ENCODE measurements at regions not wholly inside any gene's neighbourhood (a gene's known extent, or its start where the extent isn't known, plus 50 kb on each side); places are given as distances from the start of the nearest gene placed in this dataset.
A peak's percentile ranks its signal among the peaks of the same experiment; 100 is the strongest.

- Histone ChIP-seq H3K27ac (no peak overlapping the region), H3K27me3 (no peaks in the 10 kb centered on the region), H3K4me1 (peaks cover 16% of the 10 kb centered on the region), H3K9me3 (no peaks in the 10 kb centered on the region), H3K4me3 (no peak overlapping the region), H3K36me3 (no peaks in the 10 kb centered on the region)
- TF ChIP-seq POLR2AphosphoS5 (IDR thresholded peaks at IDR 0.05) (no peak), EP300 (IDR thresholded peaks at IDR 0.05) (no peak), POLR2A (IDR thresholded peaks at IDR 0.05) (no peak), CTCF (IDR thresholded peaks at IDR 0.05) (no peak)
- 96% methylated on average over 5 of the region's 5 CpGs for WGBS
- DNase-seq (ENCODE audit: low spot score in 2 of 2) = no peak
Measured at GRCh38 chr2:174669336-174669735, 71.7 kb upstream of the WIPF1 start.

GRCh38 chr2:174668075-174668474 is 70.5 kb upstream of the WIPF1 start:
- Histone ChIP-seq H3K4me1 (peaks cover 28% of the 10 kb centered on the region), H3K4me3 (no peak overlapping the region), H3K9me3 (no peaks in the 10 kb centered on the region), H3K27ac (no peak overlapping the region), H3K27me3 (no peaks in the 10 kb centered on the region), H3K36me3 (no peaks in the 10 kb centered on the region)
- no peak for DNase-seq (ENCODE audit: low spot score in 2 of 2)
- no peak for TF ChIP-seq EP300 (IDR thresholded peaks at IDR 0.05)
- TF ChIP-seq POLR2AphosphoS5 (IDR thresholded peaks at IDR 0.05) = no peak
- TF ChIP-seq CTCF (IDR thresholded peaks at IDR 0.05) = no peak
- no peak for TF ChIP-seq POLR2A (IDR thresholded peaks at IDR 0.05)
- WGBS = 88% methylated on average over 7 of the region's 7 CpGs

- Histone ChIP-seq H3K4me1 (peaks cover 32% of the 10 kb centered on the region), H3K9me3 (no peaks in the 10 kb centered on the region), H3K36me3 (no peaks in the 10 kb centered on the region), H3K27ac (peak overlapping the region; percentile 53), H3K4me3 (no peak overlapping the region), H3K27me3 (no peaks in the 10 kb centered on the region)
- no peak for TF ChIP-seq POLR2A (IDR thresholded peaks at IDR 0.05)
- TF ChIP-seq EP300 (IDR thresholded peaks at IDR 0.05) = no peak
- no peak for TF ChIP-seq CTCF (IDR thresholded peaks at IDR 0.05)
- TF ChIP-seq POLR2AphosphoS5 (IDR thresholded peaks at IDR 0.05) = no peak
- no peak for DNase-seq (ENCODE audit: low spot score in 2 of 2)
- 56% methylated on average over 6 of the region's 6 CpGs for WGBS
Measured at GRCh38 chr2:174667250-174667860, 69.8 kb upstream of the WIPF1 start.

- 69% methylated on average over 5 of the region's 5 CpGs for WGBS
Measured at GRCh38 chr2:174666845-174667244, 69.2 kb upstream of the WIPF1 start.

GRCh38 chr2:174666312-174666711 is 68.7 kb upstream of the WIPF1 start:
- H3K27ac ChIP-seq = peak overlapping the region; percentile 53
- no peak for DNase-seq (ENCODE audit: low spot score in 2 of 2)
- no peaks in the 10 kb centered on the region for H3K36me3 ChIP-seq

More at GRCh38 chr2:174666845-174667244, 69.2 kb upstream of the WIPF1 start:
- Histone ChIP-seq H3K27ac (peak overlapping the region; percentile 53), H3K36me3 (no peaks in the 10 kb centered on the region), H3K4me1 (peaks cover 35% of the 10 kb centered on the region), H3K4me3 (no peak overlapping the region), H3K9me3 (no peaks in the 10 kb centered on the region), H3K27me3 (no peaks in the 10 kb centered on the region)
- TF ChIP-seq POLR2AphosphoS5 (IDR thresholded peaks at IDR 0.05) = no peak
- TF ChIP-seq CTCF (IDR thresholded peaks at IDR 0.05) = no peak
- TF ChIP-seq POLR2A (IDR thresholded peaks at IDR 0.05) = no peak
- TF ChIP-seq EP300 (IDR thresholded peaks at IDR 0.05) = no peak
- DNase-seq (ENCODE audit: low spot score in 2 of 2) = no peak

More at GRCh38 chr2:174666312-174666711, 68.7 kb upstream of the WIPF1 start:
- no peaks in the 10 kb centered on the region for H3K9me3 ChIP-seq
- H3K4me1 ChIP-seq = peaks cover 35% of the 10 kb centered on the region
- TF ChIP-seq POLR2A (IDR thresholded peaks at IDR 0.05) (no peak), CTCF (IDR thresholded peaks at IDR 0.05) (no peak), POLR2AphosphoS5 (IDR thresholded peaks at IDR 0.05) (no peak), EP300 (IDR thresholded peaks at IDR 0.05) (no peak)
- H3K4me3 ChIP-seq = no peak overlapping the region
- H3K27me3 ChIP-seq = no peaks in the 10 kb centered on the region
